Daoy (cell line): ENCODE measurements at regions not wholly inside any gene's neighbourhood (a gene's known extent, or its start where the extent isn't known, plus 50 kb on each side); places are given as distances from the start of the nearest gene placed in this dataset.

Experiments
- DNase-seq: peaks from one replicate; pipeline ENCODE4 v3.0.0-alpha.2; 2015; ENCODE audit warnings: low read depth

- no peak for DNase-seq
Observed at GRCh38 chr3:190790185-190790584, 72.3 kb downstream of the GMNC start.

DNA sequence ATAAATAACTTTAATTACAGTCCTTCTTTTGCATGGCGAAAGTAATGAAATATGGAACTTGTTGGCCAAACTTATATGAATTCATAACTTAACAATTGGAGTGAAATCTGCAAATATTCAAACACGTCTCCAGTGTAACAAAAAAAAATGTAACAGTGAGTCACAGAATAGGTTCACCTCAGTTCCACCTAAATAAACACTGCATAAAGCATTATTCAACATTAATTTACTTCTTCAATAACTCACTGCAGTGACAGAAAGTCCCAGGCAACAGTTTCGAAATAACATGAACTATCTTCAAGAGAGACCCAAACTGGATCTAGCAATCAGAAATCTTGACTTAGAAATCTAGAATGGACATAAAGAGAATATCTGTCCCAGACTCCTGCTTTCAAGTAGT is 75.6 kb downstream of the GMNC start:
- DNase-seq: no peak

DNA sequence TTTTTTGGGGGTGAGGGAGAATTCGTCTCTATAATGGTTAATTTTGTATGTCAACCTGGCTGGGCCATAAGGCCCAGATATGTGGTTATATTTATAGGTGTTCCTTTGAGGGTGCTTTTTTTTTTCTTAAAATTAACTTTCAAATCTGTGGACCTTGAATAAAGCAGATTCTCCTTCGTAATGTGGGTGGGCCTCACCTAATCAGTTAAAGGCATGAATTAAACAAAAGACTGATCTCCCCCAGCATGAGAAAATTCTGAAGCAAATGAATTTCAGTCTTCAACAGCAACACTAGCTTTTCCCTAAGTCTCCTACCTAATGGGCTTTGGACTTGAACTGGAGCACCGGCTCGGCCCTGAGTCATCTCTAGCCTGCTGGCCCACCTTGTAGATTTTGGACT is 77.4 kb downstream of the GMNC start:
- DNase-seq: no peak

DNA sequence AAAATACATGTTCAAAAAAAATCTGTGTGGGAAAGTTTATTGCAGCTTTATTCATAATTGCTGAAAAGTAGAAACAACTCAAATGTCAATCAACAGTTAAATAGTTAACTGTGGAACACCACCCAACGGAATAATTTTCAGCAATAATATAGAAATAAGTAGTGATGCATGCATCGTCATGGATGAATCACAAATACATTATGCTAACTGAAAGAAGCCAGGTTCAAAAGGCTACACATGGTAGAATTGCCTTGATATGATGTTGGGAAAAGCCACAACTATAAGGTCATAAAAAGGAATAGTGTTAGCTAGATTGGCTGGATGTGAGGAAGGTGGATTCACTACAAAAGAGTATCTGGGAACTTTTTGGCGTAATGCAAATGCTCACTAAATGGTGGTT is 82.0 kb downstream of the GMNC start:
- DNase-seq: no peak

DNA sequence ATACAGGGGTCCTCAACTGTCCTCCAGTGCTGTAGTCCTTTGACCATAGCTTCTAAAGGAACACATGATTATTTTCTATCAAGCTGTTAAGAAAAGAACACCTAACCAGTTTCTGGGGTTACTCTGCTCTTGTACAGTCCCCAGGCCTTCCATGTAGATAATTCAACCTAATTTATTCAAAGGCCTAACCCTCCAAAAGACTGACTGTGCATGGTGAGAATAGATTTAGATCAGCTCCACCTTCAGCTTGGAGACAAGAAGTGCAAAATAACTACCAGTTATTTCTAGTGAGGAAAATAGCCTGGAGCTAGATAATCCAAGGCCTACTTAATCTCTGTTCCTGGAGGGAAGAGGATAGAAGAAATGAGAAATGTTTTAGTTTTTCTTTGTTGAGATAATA is 87.9 kb downstream of the GMNC start:
- no peak for DNase-seq

DNA sequence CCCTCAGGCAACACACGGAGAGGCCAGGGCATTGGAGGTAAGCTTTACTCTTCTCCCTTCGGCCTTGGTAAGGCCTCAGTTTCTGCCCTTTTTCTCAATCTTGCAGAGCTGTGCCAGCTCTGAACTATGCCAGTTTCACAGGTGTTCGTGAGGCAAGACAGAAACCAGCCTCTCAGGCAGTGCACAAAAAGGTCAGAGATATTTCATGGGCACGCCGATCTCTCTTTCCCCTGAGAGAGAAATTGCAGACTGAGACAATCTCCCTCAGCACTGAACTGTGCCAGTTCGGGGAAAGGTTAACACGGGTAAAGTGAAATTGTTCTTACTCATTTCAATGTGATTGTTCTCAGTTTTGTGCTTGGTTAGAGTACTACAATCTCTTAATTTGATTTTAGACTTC is 88.5 kb downstream of the GMNC start:
- no peak for DNase-seq

DNA sequence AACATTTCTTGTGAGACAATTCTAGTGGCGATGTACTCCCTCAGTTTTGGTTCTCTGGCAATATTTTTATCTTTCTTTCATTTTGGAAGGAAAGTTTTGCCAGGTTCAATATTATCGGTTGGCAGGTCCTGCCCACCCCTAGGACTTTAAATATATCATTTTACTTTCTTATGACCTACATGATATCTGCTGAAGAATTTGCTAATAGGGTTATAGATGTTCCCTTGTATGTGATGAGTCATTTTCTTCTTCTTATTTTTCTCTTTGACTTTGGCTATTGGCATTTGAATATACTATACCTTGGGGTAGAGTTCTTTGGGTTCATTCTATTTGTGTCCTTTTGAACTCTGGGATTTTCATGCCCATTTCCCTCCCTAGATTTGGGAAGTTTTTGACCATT is 89.7 kb downstream of the GMNC start:
- no peak for DNase-seq

- DNase-seq: no peak
Observed at GRCh38 chr3:190768891-190769290, 93.6 kb downstream of the GMNC start.

DNA sequence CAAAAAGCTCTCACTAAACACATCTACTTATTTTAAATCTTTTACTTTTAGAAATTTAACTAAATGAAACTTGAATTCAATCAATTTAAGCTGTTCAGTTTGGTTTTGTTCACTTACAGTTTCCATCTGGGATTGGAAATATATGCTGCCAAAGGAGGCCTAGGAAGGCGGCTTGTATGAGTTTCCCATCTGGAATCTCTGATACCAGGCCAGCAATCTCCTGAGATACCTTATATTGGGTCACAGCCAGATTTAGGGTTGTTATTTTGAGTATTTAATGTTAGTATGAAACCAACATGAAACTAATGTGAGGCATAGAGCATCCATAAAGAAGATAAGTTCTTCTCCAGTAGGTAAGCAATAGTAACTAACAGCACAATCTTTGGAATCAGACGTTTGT is 94.6 kb downstream of the GMNC start:
- no peak for DNase-seq

DNA sequence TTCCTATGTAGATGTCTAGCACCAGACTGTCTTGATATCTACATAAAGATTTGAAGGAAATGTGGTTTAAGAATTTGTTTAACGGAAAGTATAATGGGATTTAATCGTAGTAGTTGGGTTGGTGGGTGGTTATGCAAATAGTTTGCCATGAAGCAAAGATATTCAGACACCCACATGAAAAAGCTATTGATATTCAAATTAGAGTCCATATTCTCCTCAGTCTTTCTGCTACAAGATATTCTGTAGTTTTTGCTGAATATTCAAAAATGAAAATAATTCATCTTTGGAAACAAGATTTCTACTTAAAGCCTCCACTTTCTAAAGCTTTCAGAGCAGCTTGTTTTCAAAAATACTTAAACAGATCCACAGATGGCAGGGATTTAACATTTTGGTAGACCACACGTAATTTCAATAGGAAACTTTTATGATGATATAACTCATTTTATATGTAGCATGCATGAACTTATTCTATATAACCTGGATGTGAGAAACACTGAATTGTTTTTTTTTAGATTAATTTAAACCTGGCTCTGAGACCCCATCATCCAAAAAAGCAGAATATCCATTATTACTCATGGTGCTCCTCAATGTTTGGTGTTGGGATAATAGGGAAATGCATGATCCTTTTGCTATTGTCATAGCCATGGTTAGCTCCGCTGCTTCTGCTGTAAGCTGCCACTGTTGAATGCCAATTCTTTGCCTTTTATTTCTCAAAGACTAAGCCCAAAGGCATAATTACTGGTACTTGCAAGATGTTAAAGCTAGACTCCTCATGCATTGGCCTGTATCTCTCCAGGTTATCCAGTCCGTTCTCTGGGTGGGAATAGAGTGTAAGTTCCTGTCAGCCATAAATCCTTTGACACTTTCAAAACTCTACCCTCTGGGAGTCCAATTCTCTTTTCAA is 98.0 kb downstream of the GMNC start:
- DNase-seq: no peak

GRCh38 chr3:190762801-190763200 is 99.7 kb downstream of the GMNC start:
- no peak for DNase-seq

DNA sequence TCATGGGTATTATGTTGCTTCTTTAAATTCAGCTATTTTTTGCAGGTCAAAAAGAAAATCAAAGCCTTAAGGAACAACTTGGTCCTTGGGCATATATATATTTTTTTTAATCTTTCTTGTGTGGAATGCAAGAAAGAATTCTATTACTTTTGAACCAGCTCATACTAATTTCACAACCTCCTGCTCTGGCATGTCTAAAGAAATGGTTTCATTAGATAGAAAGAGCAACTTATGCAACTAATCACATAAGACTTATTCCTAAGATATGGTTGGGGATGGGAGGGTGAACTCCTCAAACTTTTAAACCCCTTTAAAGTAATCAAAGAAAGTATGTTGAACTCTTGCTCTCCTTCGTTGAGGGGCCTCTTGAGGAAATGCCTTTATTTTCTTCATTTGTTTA is 114.9 kb downstream of the GMNC start:
- DNase-seq: no peak

DNA sequence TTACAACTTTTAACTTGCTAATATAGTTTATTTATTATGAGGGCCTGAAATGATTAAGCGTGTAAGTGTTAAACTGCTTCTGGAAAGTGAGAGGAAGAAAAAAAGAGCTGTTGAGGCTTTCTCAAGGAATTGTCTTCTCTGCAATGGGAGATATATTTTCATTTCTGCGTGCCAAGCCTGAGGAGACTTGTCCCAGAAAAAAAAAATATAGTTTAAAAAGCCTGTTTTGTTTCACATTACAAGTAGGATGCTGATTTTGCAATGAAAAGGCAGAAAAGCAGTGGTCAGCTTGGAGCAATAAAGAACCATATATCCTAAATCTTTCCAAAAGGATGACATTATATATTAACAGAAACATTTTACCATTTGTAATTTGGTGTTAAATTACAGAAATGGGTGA is 115.5 kb downstream of the GMNC start:
- no peak for DNase-seq

DNA sequence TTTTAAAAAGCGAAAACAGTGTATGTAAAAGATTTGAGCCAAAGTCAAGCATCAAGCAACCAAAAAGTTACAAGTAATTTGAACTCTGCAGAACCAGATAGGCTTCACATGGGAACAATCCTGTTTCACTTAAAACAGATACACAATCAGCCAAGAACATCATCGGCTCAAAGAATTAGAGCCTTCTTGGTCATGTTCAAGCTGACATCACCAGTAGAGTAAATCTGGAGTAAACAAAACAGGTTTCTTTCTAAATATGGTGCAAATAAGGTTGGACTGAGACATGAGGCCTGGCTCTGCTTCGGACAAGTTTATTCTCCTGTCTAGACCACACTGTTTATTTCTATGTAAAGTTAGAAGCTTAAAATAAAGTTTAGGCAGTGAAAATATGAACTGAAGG is 116.0 kb downstream of the GMNC start:
- no peak for DNase-seq

- no peak for DNase-seq
Observed at GRCh38 chr3:190741788-190742187, 120.7 kb downstream of the GMNC start.

DNA sequence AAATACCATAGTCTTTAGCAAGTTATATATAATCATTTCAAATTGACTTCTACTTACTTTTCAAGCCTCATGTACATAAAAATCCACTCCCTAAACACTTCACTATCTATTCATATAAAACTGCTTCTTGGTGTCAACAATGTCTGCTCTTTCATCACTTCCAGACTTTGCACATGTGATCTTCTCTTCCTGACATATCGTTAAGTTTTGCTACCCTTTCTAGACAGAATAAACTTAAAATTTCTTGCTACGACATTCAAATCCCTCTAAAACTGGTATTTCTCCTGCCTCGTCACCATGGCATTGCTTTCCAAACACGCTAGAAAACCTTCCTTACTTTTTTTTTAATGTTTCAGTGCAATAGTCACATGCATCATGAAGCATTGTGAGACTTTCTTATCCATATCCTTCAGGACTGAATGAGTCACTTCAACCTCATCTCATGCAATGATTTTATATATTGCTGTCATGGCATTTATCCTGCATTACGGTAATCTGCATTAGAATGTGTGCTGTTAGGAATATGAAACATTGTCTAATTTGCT is 122.8 kb downstream of the GMNC start:
- DNase-seq: peak; percentile 6

- DNase-seq: no peak
Observed at GRCh38 chr3:190738636-190739155, 123.8 kb downstream of the GMNC start.

DNA sequence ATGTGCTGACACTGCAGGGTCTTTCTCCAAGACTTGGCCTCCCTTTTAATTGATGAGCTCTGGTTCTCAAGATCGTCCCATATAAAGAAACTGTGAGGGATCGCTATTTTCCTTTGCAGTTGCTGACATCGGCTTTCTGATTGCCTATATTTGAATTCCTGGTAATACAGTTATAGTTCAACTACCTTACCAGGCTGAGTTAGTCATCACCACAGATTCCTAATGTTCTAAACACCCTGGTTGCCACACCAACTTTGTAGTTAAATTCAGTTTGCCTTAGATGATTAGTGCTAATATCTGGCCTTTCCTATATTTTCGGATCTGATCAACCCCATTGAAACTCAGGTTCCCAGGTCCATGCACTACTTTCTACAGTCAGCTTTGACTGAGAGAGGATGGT is 125.0 kb downstream of the GMNC start:
- DNase-seq: no peak

DNA sequence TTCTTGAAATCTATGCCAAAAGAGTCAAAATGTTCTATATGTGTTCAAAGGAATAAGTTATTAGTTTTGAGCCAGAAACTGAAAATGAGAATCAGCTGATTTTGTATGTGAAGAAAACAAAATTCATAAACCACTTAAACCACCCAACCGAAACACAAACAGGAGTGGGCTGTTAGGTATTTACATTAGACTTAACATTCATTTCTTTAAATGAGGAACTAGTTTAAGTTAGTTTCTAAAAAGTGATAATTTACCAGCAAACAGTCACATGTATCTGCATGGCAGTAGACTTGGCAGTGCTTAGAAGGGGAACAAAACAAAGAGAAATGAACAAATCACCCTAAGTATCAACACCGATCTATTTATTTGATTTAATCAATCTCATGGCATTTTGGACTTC is 128.0 kb downstream of the GMNC start:
- no peak for DNase-seq

DNA sequence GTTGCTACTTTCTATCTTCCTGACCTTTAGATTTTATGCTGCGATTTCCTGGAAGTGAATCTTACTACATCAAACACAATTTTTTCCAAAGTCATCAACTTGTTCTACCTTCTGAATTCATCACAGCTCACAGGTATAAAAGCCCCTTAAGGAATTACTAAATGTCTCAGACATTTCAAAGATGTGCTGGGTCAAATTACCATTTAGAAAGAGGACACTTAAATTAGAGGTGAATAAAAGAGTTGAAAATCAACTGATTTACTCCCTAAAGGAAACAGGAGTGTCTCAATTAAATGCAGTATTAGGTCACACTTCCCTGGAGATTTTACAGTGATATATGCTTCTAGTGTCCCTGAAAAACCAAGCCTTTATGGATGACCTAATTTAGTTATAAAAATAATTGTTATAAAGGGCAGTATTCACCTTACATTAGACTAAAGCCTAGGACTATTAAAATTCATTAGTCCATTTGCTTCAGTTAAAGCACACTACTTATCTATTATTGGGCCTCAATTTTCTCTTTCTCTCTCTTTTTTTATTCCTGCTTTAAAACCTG is 128.8 kb downstream of the GMNC start:
- DNase-seq: no peak

GRCh38 chr3:190731596-190731995 is 130.9 kb downstream of the GMNC start:
- no peak for DNase-seq

DNA sequence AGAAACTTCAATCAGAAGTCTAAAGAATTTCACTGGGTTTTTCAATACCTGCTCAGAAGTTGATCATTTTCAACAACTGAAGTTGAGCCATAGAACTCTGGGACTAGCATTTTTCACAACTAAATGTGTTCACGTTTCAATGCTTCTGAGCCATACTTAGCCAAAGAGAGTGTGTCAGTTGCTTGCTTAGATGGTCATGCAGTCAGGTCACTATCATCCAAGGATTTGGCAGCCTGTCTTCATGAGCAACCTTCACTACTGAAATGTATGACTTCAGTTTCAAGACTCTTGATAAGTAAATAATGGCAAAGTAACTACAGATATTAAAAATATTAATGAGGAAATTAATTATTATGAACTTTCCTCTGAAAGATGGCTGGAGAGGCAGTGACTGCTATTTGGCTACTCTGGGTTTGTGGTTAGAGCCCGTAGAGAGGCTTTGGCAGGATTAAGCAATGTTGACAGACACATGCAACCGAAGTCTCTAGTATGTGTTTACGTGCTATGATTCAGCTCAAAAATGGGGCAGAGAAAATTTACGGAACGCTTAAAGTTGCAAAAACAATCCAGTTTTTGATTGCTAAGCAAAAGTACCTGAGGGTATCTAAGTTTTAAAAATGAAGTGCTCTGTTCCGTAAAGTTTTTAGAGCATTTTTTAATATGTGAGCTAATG is 133.8 kb downstream of the GMNC start:
- no peak for DNase-seq
